Ascending aorta (tissue), 2 donors: ENCODE measurements at regions not wholly inside any gene's neighbourhood (a gene's known extent, or its start where the extent isn't known, plus 50 kb on each side); places are given as distances from the start of the nearest gene placed in this dataset.

Experiments
- DNase-seq, 2 donors: peaks; one replicate each; pipeline ENCODE4 v3.0.0-alpha.2; 2019; ENCODE audit warnings: low spot score in 2 of 2
- H3K27ac ChIP-seq, 2 donors: fragments of 200-600 bp; sonication (generic); one replicate each; pipeline ENCODE4 v1.5.1; 2016 to 2017; ENCODE audit warnings: mild to moderate bottlenecking in 1 of 2
- H3K27me3 ChIP-seq: fragments of 200-600 bp; sonication (generic); one replicate; pipeline ENCODE4 v1.5.1; 2017
- H3K36me3 ChIP-seq, 2 donors: fragments of 200-600 bp; sonication (generic); one replicate each; pipeline ENCODE4 v1.5.1; 2016
- H3K4me1 ChIP-seq, 2 donors: fragments of 200-600 bp; sonication (generic); one replicate each; pipeline ENCODE4 v1.5.1; 2016 to 2017; ENCODE audit warnings: mild to moderate bottlenecking in 1 of 2
- H3K4me3 ChIP-seq, 2 donors: fragments of 200-600 bp; sonication (generic); one replicate each; pipeline ENCODE4 v1.5.1; 2016 to 2017; ENCODE audit warnings: mild to moderate bottlenecking in 1 of 2
- H3K9me3 ChIP-seq, 2 donors: fragments of 200-600 bp; sonication (generic); one replicate each; pipeline ENCODE4 v1.5.1; 2016
- intact Hi-C: fragments of 100-400 bp; cut with DNase I; formaldehyde crosslinking; loops from one replicate; pipeline ENCODE4 v1.15.1; 2023
- TF ChIP-seq, protein P1 (sequence below), 3 experiments: fragments of 200-600 bp in 2 of 3; fragments of 450-650 bp in 1 of 3; sonication (generic) in 2 of 3; IDR thresholded peaks; one replicate each; pipeline ENCODE4 v1.5.1; 2016 to 2019; ENCODE audit warnings: antibody characterized with exemption in 3 of 3, mild to moderate bottlenecking in 1 of 3, moderate library complexity in 1 of 3

DNA sequence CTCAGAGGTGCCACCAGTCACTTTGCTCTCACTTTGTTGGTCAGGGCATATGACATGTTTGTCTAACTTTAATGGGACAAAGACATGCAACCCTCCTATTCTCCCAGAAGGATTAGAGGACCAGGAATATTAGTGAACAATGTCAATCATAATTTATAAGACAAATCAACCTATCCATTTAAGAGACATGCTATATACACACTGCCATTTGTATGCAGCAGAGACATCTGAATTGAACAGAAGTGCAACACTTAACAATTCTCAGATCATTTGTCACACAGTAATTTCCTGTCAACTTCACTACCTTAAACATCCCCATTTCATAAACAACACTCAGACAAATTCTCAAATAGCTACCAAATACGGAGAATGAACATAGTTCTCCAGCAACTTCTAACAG lies 273.6 kb upstream of the RGMB start:
- H3K27ac ChIP-seq: no peak overlapping the region
- no peak overlapping the region for H3K4me3 ChIP-seq
- no peaks in the 10 kb centered on the region for H3K4me1 ChIP-seq
- no peaks in the 10 kb centered on the region for H3K36me3 ChIP-seq
- TF ChIP-seq, protein P1, sequence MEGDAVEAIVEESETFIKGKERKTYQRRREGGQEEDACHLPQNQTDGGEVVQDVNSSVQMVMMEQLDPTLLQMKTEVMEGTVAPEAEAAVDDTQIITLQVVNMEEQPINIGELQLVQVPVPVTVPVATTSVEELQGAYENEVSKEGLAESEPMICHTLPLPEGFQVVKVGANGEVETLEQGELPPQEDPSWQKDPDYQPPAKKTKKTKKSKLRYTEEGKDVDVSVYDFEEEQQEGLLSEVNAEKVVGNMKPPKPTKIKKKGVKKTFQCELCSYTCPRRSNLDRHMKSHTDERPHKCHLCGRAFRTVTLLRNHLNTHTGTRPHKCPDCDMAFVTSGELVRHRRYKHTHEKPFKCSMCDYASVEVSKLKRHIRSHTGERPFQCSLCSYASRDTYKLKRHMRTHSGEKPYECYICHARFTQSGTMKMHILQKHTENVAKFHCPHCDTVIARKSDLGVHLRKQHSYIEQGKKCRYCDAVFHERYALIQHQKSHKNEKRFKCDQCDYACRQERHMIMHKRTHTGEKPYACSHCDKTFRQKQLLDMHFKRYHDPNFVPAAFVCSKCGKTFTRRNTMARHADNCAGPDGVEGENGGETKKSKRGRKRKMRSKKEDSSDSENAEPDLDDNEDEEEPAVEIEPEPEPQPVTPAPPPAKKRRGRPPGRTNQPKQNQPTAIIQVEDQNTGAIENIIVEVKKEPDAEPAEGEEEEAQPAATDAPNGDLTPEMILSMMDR (IDR thresholded peaks at IDR 0.05): no peak
- H3K9me3 ChIP-seq: no peaks in the 10 kb centered on the region
- intact Hi-C loops: no loop called here
- no peak for DNase-seq
- H3K27me3 ChIP-seq: no peaks in the 10 kb centered on the region

DNA sequence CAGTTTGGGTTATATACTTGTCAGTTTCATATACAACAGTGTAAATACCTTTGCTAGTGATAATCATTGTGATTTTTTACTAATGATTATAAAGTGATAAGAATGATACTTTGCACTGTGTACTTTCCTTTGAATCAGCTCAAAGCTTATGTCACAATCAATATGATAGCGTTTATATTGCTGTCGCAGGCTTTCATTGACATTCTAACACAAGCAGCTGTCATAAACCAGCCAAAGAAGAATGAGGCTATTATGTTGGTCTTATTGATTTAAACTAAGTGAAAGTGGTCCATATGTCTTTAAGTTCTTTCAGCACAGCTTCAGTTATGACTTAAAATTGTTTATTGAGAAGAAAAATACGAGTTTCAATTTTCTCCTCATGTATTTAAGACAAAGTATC lies 272.7 kb upstream of the RGMB start:
- H3K4me3 ChIP-seq: no peak overlapping the region
- no peaks in the 10 kb centered on the region for H3K36me3 ChIP-seq
- intact Hi-C loops: no loop called here
- H3K9me3 ChIP-seq: no peaks in the 10 kb centered on the region
- H3K27ac ChIP-seq: no peak overlapping the region
- no peaks in the 10 kb centered on the region for H3K4me1 ChIP-seq
- no peak for DNase-seq
- TF ChIP-seq, protein P1 (IDR thresholded peaks at IDR 0.05): no peak
- H3K27me3 ChIP-seq: no peaks in the 10 kb centered on the region

DNA sequence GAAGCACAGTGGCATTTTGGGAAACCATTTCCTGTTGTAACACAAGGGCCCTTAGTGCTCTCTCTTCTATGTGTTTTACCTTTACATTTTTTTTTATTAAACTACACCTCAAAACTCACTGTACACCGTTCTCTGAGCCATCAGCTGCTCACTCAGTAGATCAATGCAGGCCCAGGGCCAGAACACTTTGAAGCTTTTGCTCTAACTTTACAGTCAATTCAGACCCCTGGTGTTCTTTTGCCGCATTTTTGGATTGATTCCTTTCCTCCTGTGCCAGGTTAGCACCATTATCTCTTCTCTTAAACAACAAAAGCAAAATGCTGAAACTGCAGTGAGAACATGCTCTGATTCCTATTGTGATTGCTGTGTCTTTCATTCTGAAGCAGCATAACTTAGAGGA lies 269.8 kb upstream of the RGMB start:
- TF ChIP-seq, protein P1 (IDR thresholded peaks at IDR 0.05): no peak
- H3K9me3 ChIP-seq: no peaks in the 10 kb centered on the region
- H3K4me1 ChIP-seq: no peaks in the 10 kb centered on the region
- no peak overlapping the region for H3K27ac ChIP-seq
- H3K27me3 ChIP-seq: no peaks in the 10 kb centered on the region
- H3K4me3 ChIP-seq: no peak overlapping the region
- H3K36me3 ChIP-seq: no peaks in the 10 kb centered on the region
- intact Hi-C loops: no loop called here
- no peak for DNase-seq

DNA sequence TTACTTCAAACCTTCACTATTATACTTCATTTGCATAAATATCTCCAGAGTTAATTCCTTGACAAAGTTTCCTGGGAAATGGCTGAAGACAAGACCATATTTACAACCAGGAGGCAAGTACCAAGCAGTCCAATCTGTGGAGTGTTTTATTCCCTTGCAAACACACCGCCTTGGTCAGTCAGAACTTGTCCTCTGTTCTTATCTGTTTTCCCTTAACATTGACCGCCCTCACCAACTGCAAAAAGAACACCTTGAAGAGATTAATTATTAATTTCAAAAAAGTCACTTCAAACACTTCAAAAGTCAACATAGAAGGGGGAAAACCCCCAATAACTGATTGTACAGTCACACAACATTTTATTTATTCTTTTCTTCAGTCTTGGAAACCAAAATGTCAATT lies 269.0 kb upstream of the RGMB start:
- intact Hi-C loops: no loop called here
- H3K4me3 ChIP-seq: no peak overlapping the region
- TF ChIP-seq, protein P1 (IDR thresholded peaks at IDR 0.05): no peak
- H3K4me1 ChIP-seq: no peaks in the 10 kb centered on the region
- H3K27ac ChIP-seq: no peak overlapping the region
- no peaks in the 10 kb centered on the region for H3K9me3 ChIP-seq
- H3K27me3 ChIP-seq: no peaks in the 10 kb centered on the region
- no peak for DNase-seq
- H3K36me3 ChIP-seq: no peaks in the 10 kb centered on the region

DNA sequence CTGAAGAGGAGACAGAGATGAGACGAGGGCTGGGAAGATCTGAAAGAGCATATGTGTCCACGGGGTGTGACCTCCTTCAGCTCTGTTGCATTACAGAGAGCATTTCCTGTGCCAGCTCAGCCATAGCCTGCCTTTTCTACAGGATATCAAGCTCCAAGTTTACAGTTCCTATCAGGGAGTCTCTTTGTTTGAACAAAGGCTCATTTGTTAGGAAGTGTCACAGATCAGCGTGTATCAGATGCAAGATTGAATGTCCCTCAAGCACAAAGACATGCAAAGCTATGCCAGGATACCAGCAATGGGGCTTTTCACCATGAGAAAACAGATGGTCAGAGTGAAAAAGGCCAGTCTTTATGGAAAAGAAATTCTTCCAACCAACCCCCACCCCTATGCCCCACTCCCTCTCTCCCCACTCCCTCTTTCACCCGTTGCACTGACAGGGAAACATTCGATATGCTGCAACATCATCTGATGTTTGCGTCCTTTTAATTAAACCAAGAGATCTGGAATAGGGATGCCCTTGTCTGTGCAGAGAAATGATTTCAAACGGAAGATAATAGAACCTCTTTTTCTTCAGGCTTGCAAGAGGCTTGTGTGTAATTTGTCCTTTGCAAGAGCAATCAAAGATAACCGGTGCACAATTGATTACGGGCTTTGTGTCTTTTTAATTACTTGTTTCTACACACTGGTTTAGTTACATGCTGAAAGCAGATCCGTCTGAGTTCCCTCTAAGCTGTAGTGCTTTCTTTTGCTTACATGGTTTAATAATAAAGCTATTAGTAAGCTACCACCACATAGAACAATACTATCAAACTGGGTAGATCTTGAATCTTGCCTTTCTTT lies 263.1 kb upstream of the RGMB start:
- Histone ChIP-seq H3K9me3 (no peaks in the 10 kb centered on the region), H3K36me3 (no peaks in the 10 kb centered on the region), H3K4me1 (no peaks in the 10 kb centered on the region), H3K27me3 (no peaks in the 10 kb centered on the region), H3K27ac (no peak overlapping the region), H3K4me3 (no peak overlapping the region)
- intact Hi-C loops: no loop called here
- TF ChIP-seq, protein P1 (IDR thresholded peaks at IDR 0.05): no peak
- no peak for DNase-seq
